SK-N-SH treated with all-trans-retinoic acid at 6 μM for 48 hours (cell line): ENCODE measurements at regions not wholly inside any gene's neighbourhood (a gene's known extent, or its start where the extent isn't known, plus 50 kb on each side); places are given as distances from the start of the nearest gene placed in this dataset.

Source experiments
- ATAC-seq: fragments of 200-7000 bp; cut with Tn5 transposase; 3 replicates; pipeline ENCODE4 v1.9.1; 2020; ENCODE audit warnings: mild to moderate bottlenecking, moderate library complexity
- ARNTL ChIP-seq: fragments of 450-650 bp; formaldehyde crosslinking; IDR thresholded peaks from 2 replicates; pipeline ENCODE4 v1.5.0; 2020; ENCODE audit warnings: low read depth, mild to moderate bottlenecking, moderate library complexity, borderline replicate concordance
- CSDC2 ChIP-seq: fragments of 250-450 bp; sonication (Bioruptor Pico); IDR thresholded peaks from 2 replicates; pipeline ENCODE4 v1.5.0; 2020; ENCODE audit warnings: mild to moderate bottlenecking, moderate library complexity
- ESRRG ChIP-seq: fragments of 250-450 bp; sonication (Bioruptor Pico); IDR thresholded peaks from 2 replicates; pipeline ENCODE4 v1.6.1; 2021; ENCODE audit warnings: mild to moderate bottlenecking
- GLIS3 ChIP-seq: fragments of 250-450 bp; sonication (Bioruptor Pico); IDR thresholded peaks from 2 replicates; pipeline ENCODE4 v1.5.0; 2020; ENCODE audit warnings: mild to moderate bottlenecking, moderate library complexity
- ISL1 ChIP-seq: fragments of 250-450 bp; sonication (Bioruptor Pico); IDR thresholded peaks from 2 replicates; pipeline ENCODE4 v2.1.2; 2022; ENCODE audit warnings: mild to moderate bottlenecking, moderate library complexity
- OSR1 ChIP-seq: fragments of 250-450 bp; sonication (Bioruptor Pico); IDR thresholded peaks from 2 replicates; pipeline ENCODE4 v1.8.0; 2022; ENCODE audit warnings: moderate library complexity, mild to moderate bottlenecking, inconsistent platforms
- PPARA ChIP-seq: fragments of 250-450 bp; sonication (Bioruptor Pico); IDR thresholded peaks from 2 replicates; pipeline ENCODE4 v1.5.0; 2020; ENCODE audit warnings: mild to moderate bottlenecking, borderline replicate concordance
- RARB ChIP-seq: fragments of 250-450 bp; sonication (Bioruptor Pico); IDR thresholded peaks from 2 replicates; pipeline ENCODE4 v1.8.0; 2021; ENCODE audit warnings: mild to moderate bottlenecking, moderate library complexity
- SNAI2 ChIP-seq: fragments of 250-450 bp; sonication (Bioruptor Pico); IDR thresholded peaks from 2 replicates; pipeline ENCODE4 v1.5.0; 2020; ENCODE audit warnings: mild to moderate bottlenecking, moderate library complexity
- TOX ChIP-seq: fragments of 250-450 bp; sonication (Bioruptor Pico); IDR thresholded peaks from 2 replicates; pipeline ENCODE4 v1.8.0; 2021; ENCODE audit warnings: mild to moderate bottlenecking, moderate library complexity, borderline replicate concordance
- ZC3H10 ChIP-seq: fragments of 250-450 bp; sonication (Bioruptor Pico); IDR thresholded peaks from 2 replicates; pipeline ENCODE4 v1.5.1; 2021; ENCODE audit warnings: mild to moderate bottlenecking, moderate library complexity
- ZFP3 ChIP-seq: fragments of 250-450 bp; sonication (Bioruptor Pico); IDR thresholded peaks from 2 replicates; pipeline ENCODE4 v1.5.0; 2020; ENCODE audit warnings: mild to moderate bottlenecking, moderate library complexity
- ZFP30 ChIP-seq: fragments of 450-650 bp; formaldehyde crosslinking; IDR thresholded peaks from 2 replicates; pipeline ENCODE4 v1.5.0; 2022; ENCODE audit warnings: mild to moderate bottlenecking, moderate library complexity
- ZNF565 ChIP-seq: fragments of 450-650 bp; formaldehyde crosslinking; conservative IDR thresholded peaks from 2 replicates; pipeline ENCODE4 v1.5.0; 2020; ENCODE audit warnings: low read depth, mild to moderate bottlenecking, moderate library complexity
- ZNF70 ChIP-seq: fragments of 450-650 bp; formaldehyde crosslinking; IDR thresholded peaks from 2 replicates; pipeline ENCODE4 v1.5.0; 2020; ENCODE audit warnings: mild to moderate bottlenecking, moderate library complexity
- TF ChIP-seq, protein P1 (sequence below): fragments of 250-450 bp; sonication (Bioruptor Pico); IDR thresholded peaks from 2 replicates; pipeline ENCODE4 v1.5.1; 2021; ENCODE audit warnings: mild to moderate bottlenecking, moderate library complexity
- TF ChIP-seq, protein P2 (sequence below): fragments of 250-450 bp; sonication (Bioruptor Pico); IDR thresholded peaks from 2 replicates; pipeline ENCODE4 v1.5.1; 2020; ENCODE audit warnings: low read depth, mild to moderate bottlenecking, moderate library complexity
- TF ChIP-seq, protein P3 (sequence below): fragments of 250-450 bp; sonication (Bioruptor Pico); IDR thresholded peaks from 2 replicates; pipeline ENCODE4 v1.5.0; 2020; ENCODE audit warnings: mild to moderate bottlenecking, moderate library complexity
- TF ChIP-seq, protein P4 (sequence below): fragments of 250-450 bp; sonication (Bioruptor Pico); IDR thresholded peaks from 2 replicates; pipeline ENCODE4 v1.8.0; 2020; ENCODE audit warnings: mild to moderate bottlenecking, moderate library complexity, borderline replicate concordance
- TF ChIP-seq, protein P5 (sequence below): fragments of 250-450 bp; sonication (Bioruptor Pico); IDR thresholded peaks from 2 replicates; pipeline ENCODE4 v1.8.0; 2021; ENCODE audit warnings: low read depth, mild to moderate bottlenecking, moderate library complexity, borderline replicate concordance

DNA sequence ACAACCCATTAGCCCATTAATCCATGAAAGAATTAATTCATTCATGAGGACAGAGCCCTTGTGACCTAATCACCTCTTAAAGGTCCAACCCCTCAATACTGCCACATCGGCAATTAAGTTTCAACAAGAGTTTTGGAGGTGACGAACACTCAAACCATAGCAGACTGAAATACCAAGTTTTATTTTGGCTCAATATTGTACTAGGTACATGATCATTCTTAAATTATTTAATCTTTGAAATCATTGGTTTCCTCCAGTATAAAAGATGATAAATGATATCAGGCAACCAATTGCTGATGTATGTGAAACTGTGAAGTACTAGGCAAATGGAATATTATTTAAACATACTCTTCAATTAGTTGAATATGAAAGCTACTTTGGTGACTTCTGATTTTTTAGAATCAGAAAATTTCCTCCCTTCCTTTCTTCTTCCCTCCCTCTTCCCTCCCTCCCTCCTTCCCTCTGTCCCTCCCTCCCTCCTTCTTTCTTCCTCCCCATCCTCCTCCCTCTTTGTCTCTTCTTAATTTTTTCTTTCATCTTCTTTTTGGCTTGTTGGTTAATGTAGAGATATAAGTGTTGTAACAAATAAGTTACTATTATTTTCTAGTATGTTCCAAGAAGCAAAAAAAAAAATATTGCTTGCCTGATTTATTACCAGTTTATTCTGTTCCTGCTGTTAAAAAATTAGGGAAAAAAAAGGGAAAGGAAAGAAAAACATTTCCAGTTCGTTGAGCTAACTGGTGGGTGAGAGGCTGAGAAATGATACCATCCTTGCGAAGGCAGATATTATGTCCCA is 233.9 kb upstream of the ZNF217 start:
- no peak for ATAC-seq
- TF ChIP-seq ZFP3 (CRISPR knock-in tag) (no peak), GLIS3 (CRISPR knock-in tag) (no peak), ZC3H10 (CRISPR knock-in tag) (no peak), ISL1 (no peak), SNAI2 (CRISPR knock-in tag) (no peak), ZNF565 (CRISPR knock-in tag) (no peak), TOX (CRISPR knock-in tag) (no peak), CSDC2 (no peak), ZFP30 (CRISPR knock-in tag) (no peak), OSR1 (no peak), RARB (no peak), ZNF70 (CRISPR knock-in tag) (no peak), ESRRG (CRISPR knock-in tag) (no peak), PPARA (CRISPR knock-in tag) (no peak), ARNTL (CRISPR knock-in tag) (no peak)
- TF ChIP-seq, protein P1, sequence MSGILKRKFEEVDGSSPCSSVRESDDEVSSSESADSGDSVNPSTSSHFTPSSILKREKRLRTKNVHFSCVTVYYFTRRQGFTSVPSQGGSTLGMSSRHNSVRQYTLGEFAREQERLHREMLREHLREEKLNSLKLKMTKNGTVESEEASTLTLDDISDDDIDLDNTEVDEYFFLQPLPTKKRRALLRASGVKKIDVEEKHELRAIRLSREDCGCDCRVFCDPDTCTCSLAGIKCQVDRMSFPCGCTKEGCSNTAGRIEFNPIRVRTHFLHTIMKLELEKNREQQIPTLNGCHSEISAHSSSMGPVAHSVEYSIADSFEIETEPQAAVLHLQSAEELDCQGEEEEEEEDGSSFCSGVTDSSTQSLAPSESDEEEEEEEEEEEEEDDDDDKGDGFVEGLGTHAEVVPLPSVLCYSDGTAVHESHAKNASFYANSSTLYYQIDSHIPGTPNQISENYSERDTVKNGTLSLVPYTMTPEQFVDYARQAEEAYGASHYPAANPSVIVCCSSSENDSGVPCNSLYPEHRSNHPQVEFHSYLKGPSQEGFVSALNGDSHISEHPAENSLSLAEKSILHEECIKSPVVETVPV (CRISPR knock-in tag) = no peak
- TF ChIP-seq, protein P2, sequence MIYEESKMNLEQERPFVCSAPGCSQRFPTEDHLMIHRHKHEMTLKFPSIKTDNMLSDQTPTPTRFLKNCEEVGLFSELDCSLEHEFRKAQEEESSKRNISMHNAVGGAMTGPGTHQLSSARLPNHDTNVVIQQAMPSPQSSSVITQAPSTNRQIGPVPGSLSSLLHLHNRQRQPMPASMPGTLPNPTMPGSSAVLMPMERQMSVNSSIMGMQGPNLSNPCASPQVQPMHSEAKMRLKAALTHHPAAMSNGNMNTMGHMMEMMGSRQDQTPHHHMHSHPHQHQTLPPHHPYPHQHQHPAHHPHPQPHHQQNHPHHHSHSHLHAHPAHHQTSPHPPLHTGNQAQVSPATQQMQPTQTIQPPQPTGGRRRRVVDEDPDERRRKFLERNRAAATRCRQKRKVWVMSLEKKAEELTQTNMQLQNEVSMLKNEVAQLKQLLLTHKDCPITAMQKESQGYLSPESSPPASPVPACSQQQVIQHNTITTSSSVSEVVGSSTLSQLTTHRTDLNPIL = no peak
- TF ChIP-seq, protein P3, sequence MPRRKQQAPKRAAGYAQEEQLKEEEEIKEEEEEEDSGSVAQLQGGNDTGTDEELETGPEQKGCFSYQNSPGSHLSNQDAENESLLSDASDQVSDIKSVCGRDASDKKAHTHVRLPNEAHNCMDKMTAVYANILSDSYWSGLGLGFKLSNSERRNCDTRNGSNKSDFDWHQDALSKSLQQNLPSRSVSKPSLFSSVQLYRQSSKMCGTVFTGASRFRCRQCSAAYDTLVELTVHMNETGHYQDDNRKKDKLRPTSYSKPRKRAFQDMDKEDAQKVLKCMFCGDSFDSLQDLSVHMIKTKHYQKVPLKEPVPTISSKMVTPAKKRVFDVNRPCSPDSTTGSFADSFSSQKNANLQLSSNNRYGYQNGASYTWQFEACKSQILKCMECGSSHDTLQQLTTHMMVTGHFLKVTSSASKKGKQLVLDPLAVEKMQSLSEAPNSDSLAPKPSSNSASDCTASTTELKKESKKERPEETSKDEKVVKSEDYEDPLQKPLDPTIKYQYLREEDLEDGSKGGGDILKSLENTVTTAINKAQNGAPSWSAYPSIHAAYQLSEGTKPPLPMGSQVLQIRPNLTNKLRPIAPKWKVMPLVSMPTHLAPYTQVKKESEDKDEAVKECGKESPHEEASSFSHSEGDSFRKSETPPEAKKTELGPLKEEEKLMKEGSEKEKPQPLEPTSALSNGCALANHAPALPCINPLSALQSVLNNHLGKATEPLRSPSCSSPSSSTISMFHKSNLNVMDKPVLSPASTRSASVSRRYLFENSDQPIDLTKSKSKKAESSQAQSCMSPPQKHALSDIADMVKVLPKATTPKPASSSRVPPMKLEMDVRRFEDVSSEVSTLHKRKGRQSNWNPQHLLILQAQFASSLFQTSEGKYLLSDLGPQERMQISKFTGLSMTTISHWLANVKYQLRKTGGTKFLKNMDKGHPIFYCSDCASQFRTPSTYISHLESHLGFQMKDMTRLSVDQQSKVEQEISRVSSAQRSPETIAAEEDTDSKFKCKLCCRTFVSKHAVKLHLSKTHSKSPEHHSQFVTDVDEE (CRISPR knock-in tag) = no peak
- TF ChIP-seq, protein P4, sequence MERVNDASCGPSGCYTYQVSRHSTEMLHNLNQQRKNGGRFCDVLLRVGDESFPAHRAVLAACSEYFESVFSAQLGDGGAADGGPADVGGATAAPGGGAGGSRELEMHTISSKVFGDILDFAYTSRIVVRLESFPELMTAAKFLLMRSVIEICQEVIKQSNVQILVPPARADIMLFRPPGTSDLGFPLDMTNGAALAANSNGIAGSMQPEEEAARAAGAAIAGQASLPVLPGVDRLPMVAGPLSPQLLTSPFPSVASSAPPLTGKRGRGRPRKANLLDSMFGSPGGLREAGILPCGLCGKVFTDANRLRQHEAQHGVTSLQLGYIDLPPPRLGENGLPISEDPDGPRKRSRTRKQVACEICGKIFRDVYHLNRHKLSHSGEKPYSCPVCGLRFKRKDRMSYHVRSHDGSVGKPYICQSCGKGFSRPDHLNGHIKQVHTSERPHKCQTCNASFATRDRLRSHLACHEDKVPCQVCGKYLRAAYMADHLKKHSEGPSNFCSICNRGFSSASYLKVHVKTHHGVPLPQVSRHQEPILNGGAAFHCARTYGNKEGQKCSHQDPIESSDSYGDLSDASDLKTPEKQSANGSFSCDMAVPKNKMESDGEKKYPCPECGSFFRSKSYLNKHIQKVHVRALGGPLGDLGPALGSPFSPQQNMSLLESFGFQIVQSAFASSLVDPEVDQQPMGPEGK = no peak
- TF ChIP-seq, protein P5, sequence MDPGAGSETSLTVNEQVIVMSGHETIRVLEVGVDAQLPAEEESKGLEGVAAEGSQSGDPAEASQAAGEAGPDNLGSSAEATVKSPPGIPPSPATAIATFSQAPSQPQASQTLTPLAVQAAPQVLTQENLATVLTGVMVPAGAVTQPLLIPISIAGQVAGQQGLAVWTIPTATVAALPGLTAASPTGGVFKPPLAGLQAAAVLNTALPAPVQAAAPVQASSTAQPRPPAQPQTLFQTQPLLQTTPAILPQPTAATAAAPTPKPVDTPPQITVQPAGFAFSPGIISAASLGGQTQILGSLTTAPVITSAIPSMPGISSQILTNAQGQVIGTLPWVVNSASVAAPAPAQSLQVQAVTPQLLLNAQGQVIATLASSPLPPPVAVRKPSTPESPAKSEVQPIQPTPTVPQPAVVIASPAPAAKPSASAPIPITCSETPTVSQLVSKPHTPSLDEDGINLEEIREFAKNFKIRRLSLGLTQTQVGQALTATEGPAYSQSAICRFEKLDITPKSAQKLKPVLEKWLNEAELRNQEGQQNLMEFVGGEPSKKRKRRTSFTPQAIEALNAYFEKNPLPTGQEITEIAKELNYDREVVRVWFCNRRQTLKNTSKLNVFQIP (CRISPR knock-in tag) = no peak

DNA sequence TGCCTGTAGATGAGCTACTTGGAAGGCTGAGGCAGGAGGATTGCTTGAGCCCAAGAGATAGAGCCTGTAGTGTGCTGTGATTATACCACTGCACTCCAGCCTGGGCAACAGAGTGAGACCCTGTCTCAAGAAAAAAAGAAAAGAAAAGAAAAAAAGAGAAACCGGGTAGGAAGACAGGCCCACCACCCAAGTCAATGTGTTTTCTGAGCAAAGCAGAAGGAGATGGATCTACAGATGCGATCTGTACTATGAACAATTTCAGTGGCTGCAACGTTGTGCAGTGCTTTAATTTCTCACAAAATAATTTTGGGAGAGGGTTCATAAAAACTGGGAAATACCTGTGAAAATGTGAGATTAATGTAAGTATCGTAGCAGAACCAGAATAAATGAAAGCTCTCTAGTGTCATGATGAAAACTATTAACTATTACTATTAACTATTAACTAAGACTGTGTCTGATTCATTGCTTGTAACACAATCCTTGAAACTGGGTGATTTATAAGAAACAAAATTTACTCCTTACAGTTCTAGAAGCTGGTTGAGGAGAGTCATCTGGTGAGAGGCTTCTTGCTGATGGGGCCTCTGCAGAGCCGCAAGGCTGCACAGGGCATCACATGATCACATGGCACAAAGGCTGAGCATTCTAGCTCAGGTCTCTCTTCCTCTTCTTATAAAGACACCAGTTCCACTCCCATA is 233.1 kb upstream of the ZNF217 start:
- TF ChIP-seq, protein P3 (CRISPR knock-in tag) = no peak
- TF ChIP-seq ZFP3 (CRISPR knock-in tag) = no peak
- no peak for TF ChIP-seq GLIS3 (CRISPR knock-in tag)
- TF ChIP-seq, protein P2 = no peak
- no peak for TF ChIP-seq ZC3H10 (CRISPR knock-in tag)
- TF ChIP-seq, protein P4 = no peak
- no peak for TF ChIP-seq TOX (CRISPR knock-in tag)
- TF ChIP-seq ZNF565 (CRISPR knock-in tag) = no peak
- TF ChIP-seq ISL1 = no peak
- TF ChIP-seq ESRRG (CRISPR knock-in tag) = no peak
- TF ChIP-seq PPARA (CRISPR knock-in tag) = no peak
- no peak for ATAC-seq
